SK-N-SH treated with all-trans-retinoic acid at 6 μM for 48 hours (cell line): ENCODE measurements at regions not wholly inside any gene's neighbourhood (a gene's known extent, or its start where the extent isn't known, plus 50 kb on each side); places are given as distances from the start of the nearest gene placed in this dataset.

ENCODE experiments used
- ATAC-seq: fragments of 200-7000 bp; cut with Tn5 transposase; 3 replicates; pipeline ENCODE4 v1.9.1; 2020; ENCODE audit warnings: mild to moderate bottlenecking, moderate library complexity
- ARNTL ChIP-seq: fragments of 450-650 bp; formaldehyde crosslinking; IDR thresholded peaks from 2 replicates; pipeline ENCODE4 v1.5.0; 2020; ENCODE audit warnings: low read depth, mild to moderate bottlenecking, moderate library complexity, borderline replicate concordance
- BACH2 ChIP-seq: fragments of 250-450 bp; sonication (Bioruptor Pico); IDR thresholded peaks from 2 replicates; pipeline ENCODE4 v1.9.0; 2021; ENCODE audit warnings: mild to moderate bottlenecking, borderline replicate concordance
- CSDC2 ChIP-seq: fragments of 250-450 bp; sonication (Bioruptor Pico); IDR thresholded peaks from 2 replicates; pipeline ENCODE4 v1.5.0; 2020; ENCODE audit warnings: mild to moderate bottlenecking, moderate library complexity
- CSRNP3 ChIP-seq: fragments of 250-450 bp; sonication (Bioruptor Pico); IDR thresholded peaks from 2 replicates; pipeline ENCODE4 v1.5.1; 2021; ENCODE audit warnings: mild to moderate bottlenecking, moderate library complexity
- ESRRG ChIP-seq: fragments of 250-450 bp; sonication (Bioruptor Pico); IDR thresholded peaks from 2 replicates; pipeline ENCODE4 v1.6.1; 2021; ENCODE audit warnings: mild to moderate bottlenecking
- ISL1 ChIP-seq: fragments of 250-450 bp; sonication (Bioruptor Pico); IDR thresholded peaks from 2 replicates; pipeline ENCODE4 v2.1.2; 2022; ENCODE audit warnings: mild to moderate bottlenecking, moderate library complexity
- OSR1 ChIP-seq: fragments of 250-450 bp; sonication (Bioruptor Pico); IDR thresholded peaks from 2 replicates; pipeline ENCODE4 v1.8.0; 2022; ENCODE audit warnings: moderate library complexity, mild to moderate bottlenecking, inconsistent platforms
- POU6F1 ChIP-seq: fragments of 250-450 bp; sonication (Bioruptor Pico); IDR thresholded peaks from 2 replicates; pipeline ENCODE4 v1.8.0; 2021; ENCODE audit warnings: low read depth, mild to moderate bottlenecking, moderate library complexity, borderline replicate concordance
- PPARA ChIP-seq: fragments of 250-450 bp; sonication (Bioruptor Pico); IDR thresholded peaks from 2 replicates; pipeline ENCODE4 v1.5.0; 2020; ENCODE audit warnings: mild to moderate bottlenecking, borderline replicate concordance
- RARB ChIP-seq: fragments of 250-450 bp; sonication (Bioruptor Pico); IDR thresholded peaks from 2 replicates; pipeline ENCODE4 v1.8.0; 2021; ENCODE audit warnings: mild to moderate bottlenecking, moderate library complexity
- SNAI2 ChIP-seq: fragments of 250-450 bp; sonication (Bioruptor Pico); IDR thresholded peaks from 2 replicates; pipeline ENCODE4 v1.5.0; 2020; ENCODE audit warnings: mild to moderate bottlenecking, moderate library complexity
- TCF4 ChIP-seq: fragments of 250-450 bp; sonication (Bioruptor Pico); IDR thresholded peaks from 2 replicates; pipeline ENCODE4 v1.8.0; 2021; ENCODE audit warnings: mild to moderate bottlenecking, moderate library complexity, borderline replicate concordance
- TOX ChIP-seq: fragments of 250-450 bp; sonication (Bioruptor Pico); IDR thresholded peaks from 2 replicates; pipeline ENCODE4 v1.8.0; 2021; ENCODE audit warnings: mild to moderate bottlenecking, moderate library complexity, borderline replicate concordance
- ZC3H10 ChIP-seq: fragments of 250-450 bp; sonication (Bioruptor Pico); IDR thresholded peaks from 2 replicates; pipeline ENCODE4 v1.5.1; 2021; ENCODE audit warnings: mild to moderate bottlenecking, moderate library complexity
- ZFP3 ChIP-seq: fragments of 250-450 bp; sonication (Bioruptor Pico); IDR thresholded peaks from 2 replicates; pipeline ENCODE4 v1.5.0; 2020; ENCODE audit warnings: mild to moderate bottlenecking, moderate library complexity
- ZFP30 ChIP-seq: fragments of 450-650 bp; formaldehyde crosslinking; IDR thresholded peaks from 2 replicates; pipeline ENCODE4 v1.5.0; 2022; ENCODE audit warnings: mild to moderate bottlenecking, moderate library complexity
- ZNF565 ChIP-seq: fragments of 450-650 bp; formaldehyde crosslinking; conservative IDR thresholded peaks from 2 replicates; pipeline ENCODE4 v1.5.0; 2020; ENCODE audit warnings: low read depth, mild to moderate bottlenecking, moderate library complexity
- ZNF70 ChIP-seq: fragments of 450-650 bp; formaldehyde crosslinking; IDR thresholded peaks from 2 replicates; pipeline ENCODE4 v1.5.0; 2020; ENCODE audit warnings: mild to moderate bottlenecking, moderate library complexity
- ZNF8 ChIP-seq: fragments of 450-650 bp; formaldehyde crosslinking; IDR thresholded peaks from 2 replicates; pipeline ENCODE4 v1.5.0; 2020; ENCODE audit warnings: mild to moderate bottlenecking, moderate library complexity
- TF ChIP-seq, protein P1 (sequence below): fragments of 250-450 bp; sonication (Bioruptor Pico); IDR thresholded peaks from 2 replicates; pipeline ENCODE4 v1.8.0; 2020; ENCODE audit warnings: mild to moderate bottlenecking, moderate library complexity, borderline replicate concordance
- TF ChIP-seq, protein P2 (sequence below): fragments of 250-450 bp; sonication (Bioruptor Pico); IDR thresholded peaks from 2 replicates; pipeline ENCODE4 v1.5.0; 2020; ENCODE audit warnings: mild to moderate bottlenecking, moderate library complexity

DNA sequence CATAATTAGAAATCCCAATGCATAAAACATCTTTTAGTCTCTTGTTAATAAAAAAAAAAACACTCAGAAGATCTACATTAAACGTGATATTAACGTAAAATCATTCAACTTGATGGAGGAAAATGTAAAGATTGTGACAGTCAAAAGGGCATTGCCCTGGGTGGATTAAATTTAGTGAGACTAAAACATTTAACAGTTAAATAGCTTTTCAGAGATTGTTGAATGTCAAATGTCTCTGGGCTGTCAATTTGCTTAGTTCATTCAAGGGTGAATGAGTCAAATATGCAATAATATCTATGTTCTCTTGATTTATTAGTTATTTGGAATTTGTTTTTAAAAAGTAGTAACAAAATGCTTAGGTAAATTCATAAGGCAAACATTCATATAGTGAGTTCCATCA is 836.6 kb upstream of the PCDH10 start:
- ATAC-seq: no peak
- TF ChIP-seq ZFP3 (CRISPR knock-in tag) (no peak), PPARA (no peak), ISL1 (CRISPR knock-in tag) (no peak), CSRNP3 (CRISPR knock-in tag) (no peak), ZNF70 (CRISPR knock-in tag) (no peak), SNAI2 (no peak), RARB (no peak), CSDC2 (no peak)
- TF ChIP-seq, protein P1, sequence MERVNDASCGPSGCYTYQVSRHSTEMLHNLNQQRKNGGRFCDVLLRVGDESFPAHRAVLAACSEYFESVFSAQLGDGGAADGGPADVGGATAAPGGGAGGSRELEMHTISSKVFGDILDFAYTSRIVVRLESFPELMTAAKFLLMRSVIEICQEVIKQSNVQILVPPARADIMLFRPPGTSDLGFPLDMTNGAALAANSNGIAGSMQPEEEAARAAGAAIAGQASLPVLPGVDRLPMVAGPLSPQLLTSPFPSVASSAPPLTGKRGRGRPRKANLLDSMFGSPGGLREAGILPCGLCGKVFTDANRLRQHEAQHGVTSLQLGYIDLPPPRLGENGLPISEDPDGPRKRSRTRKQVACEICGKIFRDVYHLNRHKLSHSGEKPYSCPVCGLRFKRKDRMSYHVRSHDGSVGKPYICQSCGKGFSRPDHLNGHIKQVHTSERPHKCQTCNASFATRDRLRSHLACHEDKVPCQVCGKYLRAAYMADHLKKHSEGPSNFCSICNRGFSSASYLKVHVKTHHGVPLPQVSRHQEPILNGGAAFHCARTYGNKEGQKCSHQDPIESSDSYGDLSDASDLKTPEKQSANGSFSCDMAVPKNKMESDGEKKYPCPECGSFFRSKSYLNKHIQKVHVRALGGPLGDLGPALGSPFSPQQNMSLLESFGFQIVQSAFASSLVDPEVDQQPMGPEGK (CRISPR knock-in tag): no peak

DNA sequence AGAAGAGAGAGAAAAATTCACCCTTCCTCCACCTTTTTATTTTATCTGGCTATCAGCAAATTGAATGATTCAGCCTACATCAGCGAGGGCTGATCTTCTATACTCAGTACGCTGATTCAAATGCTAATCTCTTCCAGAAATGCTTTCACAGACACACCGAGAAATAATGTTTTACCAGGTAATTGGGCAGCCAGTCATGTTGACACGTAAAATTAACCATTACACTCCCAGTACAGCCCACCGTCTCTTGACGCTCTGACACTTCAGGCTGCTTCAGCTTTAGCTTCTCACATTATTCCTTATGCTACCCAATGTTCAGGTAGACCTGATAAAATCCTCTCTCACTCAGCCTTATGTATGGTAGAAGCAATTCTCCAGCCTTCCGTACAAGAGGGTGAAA is 835.2 kb upstream of the PCDH10 start:
- TF ChIP-seq ZNF565 (no peak), ESRRG (CRISPR knock-in tag) (no peak), TOX (CRISPR knock-in tag) (no peak)
- TF ChIP-seq, all 23 proteins: peak for 0
- no peak for ATAC-seq

GRCh38 chr4:132316738-132317137 is 832.4 kb upstream of the PCDH10 start:
- ATAC-seq: no peak
- TF ChIP-seq OSR1 (CRISPR knock-in tag) (no peak), ZNF565 (no peak), SNAI2 (no peak), BACH2 (no peak), TCF4 (CRISPR knock-in tag) (no peak), ESRRG (CRISPR knock-in tag) (no peak), ZFP30 (no peak), RARB (no peak), POU6F1 (CRISPR knock-in tag) (no peak), ZNF70 (CRISPR knock-in tag) (no peak), TOX (CRISPR knock-in tag) (no peak), ZNF8 (CRISPR knock-in tag) (no peak), ARNTL (CRISPR knock-in tag) (no peak)
- TF ChIP-seq, protein P2, sequence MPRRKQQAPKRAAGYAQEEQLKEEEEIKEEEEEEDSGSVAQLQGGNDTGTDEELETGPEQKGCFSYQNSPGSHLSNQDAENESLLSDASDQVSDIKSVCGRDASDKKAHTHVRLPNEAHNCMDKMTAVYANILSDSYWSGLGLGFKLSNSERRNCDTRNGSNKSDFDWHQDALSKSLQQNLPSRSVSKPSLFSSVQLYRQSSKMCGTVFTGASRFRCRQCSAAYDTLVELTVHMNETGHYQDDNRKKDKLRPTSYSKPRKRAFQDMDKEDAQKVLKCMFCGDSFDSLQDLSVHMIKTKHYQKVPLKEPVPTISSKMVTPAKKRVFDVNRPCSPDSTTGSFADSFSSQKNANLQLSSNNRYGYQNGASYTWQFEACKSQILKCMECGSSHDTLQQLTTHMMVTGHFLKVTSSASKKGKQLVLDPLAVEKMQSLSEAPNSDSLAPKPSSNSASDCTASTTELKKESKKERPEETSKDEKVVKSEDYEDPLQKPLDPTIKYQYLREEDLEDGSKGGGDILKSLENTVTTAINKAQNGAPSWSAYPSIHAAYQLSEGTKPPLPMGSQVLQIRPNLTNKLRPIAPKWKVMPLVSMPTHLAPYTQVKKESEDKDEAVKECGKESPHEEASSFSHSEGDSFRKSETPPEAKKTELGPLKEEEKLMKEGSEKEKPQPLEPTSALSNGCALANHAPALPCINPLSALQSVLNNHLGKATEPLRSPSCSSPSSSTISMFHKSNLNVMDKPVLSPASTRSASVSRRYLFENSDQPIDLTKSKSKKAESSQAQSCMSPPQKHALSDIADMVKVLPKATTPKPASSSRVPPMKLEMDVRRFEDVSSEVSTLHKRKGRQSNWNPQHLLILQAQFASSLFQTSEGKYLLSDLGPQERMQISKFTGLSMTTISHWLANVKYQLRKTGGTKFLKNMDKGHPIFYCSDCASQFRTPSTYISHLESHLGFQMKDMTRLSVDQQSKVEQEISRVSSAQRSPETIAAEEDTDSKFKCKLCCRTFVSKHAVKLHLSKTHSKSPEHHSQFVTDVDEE (CRISPR knock-in tag): no peak

- TF ChIP-seq ZFP30 (no peak), POU6F1 (CRISPR knock-in tag) (no peak), OSR1 (CRISPR knock-in tag) (no peak), TCF4 (CRISPR knock-in tag) (no peak), CSDC2 (no peak), ZNF70 (CRISPR knock-in tag) (no peak), ZNF8 (CRISPR knock-in tag) (no peak), ZC3H10 (no peak), SNAI2 (no peak), PPARA (no peak), ESRRG (CRISPR knock-in tag) (no peak)
- TF ChIP-seq, protein P2 (CRISPR knock-in tag): no peak
- TF ChIP-seq, protein P1 (CRISPR knock-in tag): no peak
- ATAC-seq: no peak
Measured at GRCh38 chr4:132317923-132318322, 831.2 kb upstream of the PCDH10 start.
